HFFc6 (cell line): ENCODE measurements at regions not wholly inside any gene's neighbourhood (a gene's known extent, or its start where the extent isn't known, plus 50 kb on each side); places are given as distances from the start of the nearest gene placed in this dataset.

ENCODE experiments used
- DNase-seq: peaks from one replicate; pipeline ENCODE4 v3.0.0-alpha.2; 2018
- H3K27ac Mint-ChIP-seq: 2 replicates; pipeline ENCODE4 v1.8.0; 2020; ENCODE audit warnings: mild to moderate bottlenecking, mixed read lengths
- H3K27me3 Mint-ChIP-seq: 2 replicates; pipeline ENCODE4 v1.8.0; 2021; ENCODE audit warnings: mild to moderate bottlenecking, moderate library complexity, mixed read lengths; ENCODE audit not compliant: insufficient read depth
- H3K36me3 Mint-ChIP-seq: 2 replicates; pipeline ENCODE4 v1.8.0; 2021; ENCODE audit warnings: low read depth, mixed read lengths
- H3K4me1 Mint-ChIP-seq: 2 replicates; pipeline ENCODE4 v1.8.0; 2020; ENCODE audit warnings: low read depth, mixed read lengths
- H3K4me3 Mint-ChIP-seq: 2 replicates; pipeline ENCODE4 v1.8.0; 2020; ENCODE audit warnings: mild to moderate bottlenecking, moderate library complexity, mixed read lengths
- H3K9me3 Mint-ChIP-seq: 2 replicates; pipeline ENCODE4 v1.8.0; 2020; ENCODE audit warnings: mild to moderate bottlenecking, mixed read lengths
- CTCF ChIP-seq: fragments of 200-600 bp; sonication (generic); IDR thresholded peaks from 2 replicates; pipeline ENCODE4 v1.5.0; 2021; ENCODE audit warnings: antibody characterized with exemption, mild to moderate bottlenecking

DNA sequence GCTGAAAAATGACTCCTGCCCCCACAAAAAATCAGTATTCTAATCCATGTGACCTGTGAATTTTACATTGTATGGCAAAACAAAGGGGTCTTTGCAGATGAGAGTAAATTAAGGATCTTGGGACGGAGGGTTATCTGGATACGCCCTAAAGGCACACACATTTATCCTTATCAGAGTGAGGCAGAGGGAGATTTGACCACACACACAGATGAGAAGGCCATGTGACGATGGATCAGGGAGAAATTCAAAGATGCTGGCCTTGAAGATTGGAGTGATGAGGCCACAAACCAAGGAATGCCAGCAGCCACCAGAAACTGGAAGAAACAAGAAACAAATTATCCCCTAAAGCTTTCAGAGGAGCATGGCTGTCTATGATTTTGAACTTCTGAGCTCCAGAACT lies 288.5 kb downstream of the XXYLT1 start:
- H3K4me1 Mint-ChIP-seq: no peaks in the 10 kb centered on the region
- H3K4me3 Mint-ChIP-seq: no peak overlapping the region
- no peak for DNase-seq
- no peaks in the 10 kb centered on the region for H3K36me3 Mint-ChIP-seq
- H3K9me3 Mint-ChIP-seq: no peaks in the 10 kb centered on the region; the same call in 1 of the 2 replicates
- H3K27ac Mint-ChIP-seq: no peak overlapping the region
- TF ChIP-seq CTCF: no peak
- peaks cover 27% of the 10 kb centered on the region for H3K27me3 Mint-ChIP-seq

DNA sequence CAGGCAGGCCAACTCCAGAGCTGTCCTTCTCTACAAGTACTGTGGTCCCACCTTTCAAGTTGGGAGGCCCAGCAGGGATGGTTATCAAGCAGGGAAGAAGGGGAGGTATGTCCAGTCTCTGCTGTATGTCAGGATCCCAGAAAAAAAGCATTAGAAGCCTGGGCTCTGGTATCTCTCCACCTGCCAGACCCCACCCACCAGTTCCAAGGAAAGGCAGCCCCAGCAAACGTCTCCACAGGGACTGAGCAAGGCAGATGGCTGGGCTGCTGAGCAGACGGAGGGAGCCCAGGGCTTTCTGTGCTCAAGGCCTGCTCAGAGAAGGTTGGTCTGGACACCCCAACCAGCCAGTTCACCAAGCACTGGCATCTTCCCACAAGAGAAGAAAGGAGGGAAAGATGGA lies 287.8 kb downstream of the XXYLT1 start:
- peaks cover 27% of the 10 kb centered on the region for H3K27me3 Mint-ChIP-seq
- H3K27ac Mint-ChIP-seq: no peak overlapping the region
- no peaks in the 10 kb centered on the region for H3K4me1 Mint-ChIP-seq
- no peaks in the 10 kb centered on the region; the same call in 1 of the 2 replicates for H3K9me3 Mint-ChIP-seq
- no peak overlapping the region for H3K4me3 Mint-ChIP-seq
- H3K36me3 Mint-ChIP-seq: no peaks in the 10 kb centered on the region
- no peak for TF ChIP-seq CTCF
- no peak for DNase-seq

GRCh38 chr3:194983620-194984019 lies 287.3 kb downstream of the XXYLT1 start:
- no peaks in the 10 kb centered on the region; the same call in 1 of the 2 replicates for H3K9me3 Mint-ChIP-seq

GRCh38 chr3:194984066-194984465 lies 286.9 kb downstream of the XXYLT1 start:
- H3K27ac Mint-ChIP-seq: no peak overlapping the region
- H3K4me1 Mint-ChIP-seq: no peaks in the 10 kb centered on the region
- no peak for DNase-seq
- H3K4me3 Mint-ChIP-seq: no peak overlapping the region
- peaks cover 28% of the 10 kb centered on the region for H3K27me3 Mint-ChIP-seq
- no peak for TF ChIP-seq CTCF
- H3K9me3 Mint-ChIP-seq: no peaks in the 10 kb centered on the region; the same call in 1 of the 2 replicates
- H3K36me3 Mint-ChIP-seq: no peaks in the 10 kb centered on the region

More at GRCh38 chr3:194983620-194984019, 287.3 kb downstream of the XXYLT1 start:
- no peaks in the 10 kb centered on the region for H3K4me1 Mint-ChIP-seq
- no peak overlapping the region for H3K27ac Mint-ChIP-seq
- H3K27me3 Mint-ChIP-seq: peaks cover 27% of the 10 kb centered on the region
- TF ChIP-seq CTCF: no peak
- DNase-seq: no peak
- no peak overlapping the region for H3K4me3 Mint-ChIP-seq
- H3K36me3 Mint-ChIP-seq: no peaks in the 10 kb centered on the region

GRCh38 chr3:194984622-194985021 lies 286.3 kb downstream of the XXYLT1 start:
- Mint-ChIP-seq H3K9me3 (no peaks in the 10 kb centered on the region; the same call in 1 of the 2 replicates), H3K27ac (no peak overlapping the region), H3K27me3 (peaks cover 28% of the 10 kb centered on the region), H3K4me3 (no peak overlapping the region), H3K4me1 (no peaks in the 10 kb centered on the region), H3K36me3 (no peaks in the 10 kb centered on the region)
- DNase-seq: no peak
- no peak for TF ChIP-seq CTCF
